Osteoblast (primary cell): ENCODE measurements at regions not wholly inside any gene's neighbourhood (a gene's known extent, or its start where the extent isn't known, plus 50 kb on each side); places are given as distances from the start of the nearest gene placed in this dataset.

ENCODE experiments used
- DNase-seq: peaks from one replicate; pipeline ENCODE4 v3.0.0; 2011; ENCODE audit warnings: low spot score, mixed read lengths; ENCODE audit not compliant: insufficient read length; ENCODE audit errors: missing footprints
- H2AFZ ChIP-seq: 2 replicates; pipeline ENCODE4 v1.6.0; 2011; ENCODE audit warnings: mild to moderate bottlenecking, low read length
- H3K27ac ChIP-seq: 2 replicates; pipeline ENCODE4 v1.5.1; 2011; ENCODE audit warnings: mild to moderate bottlenecking, low read depth, low read length, moderate library complexity
- H3K27me3 ChIP-seq: 2 replicates; pipeline ENCODE4 v1.6.0; 2012; ENCODE audit warnings: mild to moderate bottlenecking, control low read depth, inconsistent platforms, low read length, moderate library complexity; ENCODE audit not compliant: insufficient read depth
- H3K36me3 ChIP-seq: 2 replicates; pipeline ENCODE4 v1.5.1; 2011; ENCODE audit warnings: mild to moderate bottlenecking, low read length, control low read depth, moderate library complexity; ENCODE audit not compliant: insufficient read depth
- H3K4me1 ChIP-seq: 2 replicates; pipeline ENCODE4 v1.5.1; 2011; ENCODE audit warnings: mild to moderate bottlenecking, low read length, control low read depth, moderate library complexity; ENCODE audit not compliant: insufficient read depth
- H3K4me2 ChIP-seq: 2 replicates; pipeline ENCODE4 v1.6.0; 2011; ENCODE audit warnings: mild to moderate bottlenecking, low read length; ENCODE audit not compliant: insufficient read depth
- H3K4me3 ChIP-seq: fragments of 200-600 bp; sonication (generic); 3 replicates; pipeline ENCODE4 v1.5.1; 2012; ENCODE audit warnings: mild to moderate bottlenecking, low read length, inconsistent platforms; ENCODE audit not compliant: insufficient read depth
- H3K79me2 ChIP-seq: 2 replicates; pipeline ENCODE4 v1.6.0; 2012; ENCODE audit warnings: mild to moderate bottlenecking, low read length, control low read depth, inconsistent platforms; ENCODE audit not compliant: insufficient read depth
- H3K9me3 ChIP-seq: 2 replicates; pipeline ENCODE4 v1.5.1; 2011; ENCODE audit warnings: low read depth, low read length, control low read depth
- H4K20me1 ChIP-seq: 2 replicates; pipeline ENCODE4 v1.6.0; 2012; ENCODE audit warnings: mild to moderate bottlenecking, low read length, control low read depth; ENCODE audit not compliant: insufficient read depth
- CTCF ChIP-seq: IDR thresholded peaks from 2 replicates; pipeline ENCODE4 v1.5.1; 2011; ENCODE audit warnings: mild to moderate bottlenecking, low read depth, low read length, moderate library complexity; ENCODE audit errors: extremely low read depth

- no peaks in the 10 kb centered on the region for H3K27me3 ChIP-seq
- H3K79me2 ChIP-seq, result no peaks in the 10 kb centered on the region
- H3K4me3 ChIP-seq, result no peak overlapping the region
- DNase-seq, result no peak
- no peaks in the 10 kb centered on the region for H3K9me3 ChIP-seq
- no peak for TF ChIP-seq CTCF
- no peak overlapping the region for H2AFZ ChIP-seq
- H3K4me2 ChIP-seq, result no peak overlapping the region
- no peaks in the 10 kb centered on the region for H3K36me3 ChIP-seq
- H3K4me1 ChIP-seq, result no peaks in the 10 kb centered on the region
- no peak overlapping the region for H3K27ac ChIP-seq
- H4K20me1 ChIP-seq, result no peaks in the 10 kb centered on the region
These were observed 568.0 kb downstream of the MTRR start for GRCh38 chr5:8436924-8437323.

GRCh38 chr5:8445139-8445538 is 576.2 kb downstream of the MTRR start:
- DNase-seq, result no peak
- no peaks in the 10 kb centered on the region for H3K27me3 ChIP-seq
- no peaks in the 10 kb centered on the region for H4K20me1 ChIP-seq
- no peak for TF ChIP-seq CTCF
- H3K79me2 ChIP-seq, result no peaks in the 10 kb centered on the region
- H3K4me3 ChIP-seq, result no peak overlapping the region
- H3K27ac ChIP-seq, result no peak overlapping the region
- no peaks in the 10 kb centered on the region for H3K36me3 ChIP-seq
- no peaks in the 10 kb centered on the region for H3K4me1 ChIP-seq
- no peak overlapping the region for H2AFZ ChIP-seq
- no peaks in the 10 kb centered on the region for H3K9me3 ChIP-seq
- no peak overlapping the region for H3K4me2 ChIP-seq

- TF ChIP-seq CTCF, result no peak
- Histone ChIP-seq H3K9me3 (no peaks in the 10 kb centered on the region), H4K20me1 (no peaks in the 10 kb centered on the region), H2AFZ (no peak overlapping the region), H3K27me3 (no peaks in the 10 kb centered on the region), H3K4me3 (no peak overlapping the region), H3K27ac (no peak overlapping the region), H3K79me2 (no peaks in the 10 kb centered on the region), H3K4me1 (no peaks in the 10 kb centered on the region), H3K4me2 (no peak overlapping the region), H3K36me3 (no peaks in the 10 kb centered on the region)
- no peak for DNase-seq
These were observed 577.2 kb downstream of the MTRR start for GRCh38 chr5:8446179-8446578.

GRCh38 chr5:8456846-8457186 is 587.9 kb downstream of the MTRR start:
- peak overlapping the region; percentile 78 for H3K4me3 ChIP-seq
- peaks cover 7% of the 10 kb centered on the region for H3K4me1 ChIP-seq
- H3K27me3 ChIP-seq, result no peaks in the 10 kb centered on the region
- no peak for TF ChIP-seq CTCF
- H3K79me2 ChIP-seq, result peaks cover 20% of the 10 kb centered on the region
- H3K36me3 ChIP-seq, result peaks cover 2% of the 10 kb centered on the region
- H3K4me2 ChIP-seq, result peak overlapping the region; percentile 53
- H2AFZ ChIP-seq, result peak overlapping the region; percentile 78
- H4K20me1 ChIP-seq, result peaks cover 5% of the 10 kb centered on the region
- H3K27ac ChIP-seq, result peak overlapping the region; percentile 83
- no peaks in the 10 kb centered on the region for H3K9me3 ChIP-seq
- no peak for DNase-seq
